Activated T-helper 2 cell treated with anti-CD3 and anti-CD28 coated beads, Interferon-gamma antibody, Interleukin-2, Interleukin-4, amounts not matched to agents 10 μg/mL and 5 μg/mL and 100 μg/mL, durations not matched to agents 14 hours and 24 hours and 36 hours (primary cell): ENCODE measurements at regions not wholly inside any gene's neighbourhood (a gene's known extent, or its start where the extent isn't known, plus 50 kb on each side); places are given as distances from the start of the nearest gene placed in this dataset.
"Not testable (repeated sequence)": the region's sequence is repeated elsewhere in the genome, so short reads cannot be mapped to it uniquely, and the experiment has no call there.

ENCODE experiments used
- DNase-seq: peaks from one replicate; pipeline ENCODE4 v3.0.0; 2021; ENCODE audit warnings: low spot score
- H3K27ac Mint-ChIP-seq: one replicate; pipeline ENCODE4 v1.8.0; 2021; ENCODE audit warnings: mixed read lengths
- H3K27me3 Mint-ChIP-seq: one replicate; pipeline ENCODE4 v1.8.0; 2021; ENCODE audit warnings: low read depth, mixed read lengths
- H3K36me3 Mint-ChIP-seq: one replicate; pipeline ENCODE4 v1.8.0; 2021; ENCODE audit warnings: low read depth, mixed read lengths
- H3K4me1 Mint-ChIP-seq: one replicate; pipeline ENCODE4 v1.8.0; 2021; ENCODE audit warnings: low read depth, mixed read lengths
- H3K4me3 Mint-ChIP-seq: one replicate; pipeline ENCODE4 v1.8.0; 2021; ENCODE audit warnings: low read depth, mild to moderate bottlenecking, moderate library complexity, mixed read lengths
- H3K9me3 Mint-ChIP-seq: one replicate; pipeline ENCODE4 v1.8.0; 2021; ENCODE audit warnings: mixed read lengths
- intact Hi-C: fragments of 100-400 bp; cut with micrococcal nuclease; formaldehyde crosslinking; loops from one replicate; pipeline ENCODE4 v1.15.1; 2023

- Mint-ChIP-seq H3K4me1 (no peaks in the 10 kb centered on the region), H3K4me3 (no peak overlapping the region), H3K36me3 (no peaks in the 10 kb centered on the region), H3K27ac (no peak overlapping the region), H3K27me3 (no peaks in the 10 kb centered on the region), H3K9me3 (no peaks in the 10 kb centered on the region)
- intact Hi-C loops, result no loop called here
- no peak for DNase-seq
Measured at GRCh38 chr5:17054911-17055310, 118.8 kb upstream of the MYO10 start.

GRCh38 chr5:17056141-17056631 lies 120.1 kb upstream of the MYO10 start:
- Mint-ChIP-seq H3K27me3 (no peaks in the 10 kb centered on the region), H3K9me3 (no peaks in the 10 kb centered on the region), H3K27ac (no peak overlapping the region), H3K36me3 (no peaks in the 10 kb centered on the region), H3K4me1 (no peaks in the 10 kb centered on the region), H3K4me3 (no peak overlapping the region)
- no peak for DNase-seq
- intact Hi-C loops, result no loop called here

GRCh38 chr5:17058438-17058837 lies 122.3 kb upstream of the MYO10 start:
- Mint-ChIP-seq H3K36me3 (no peaks in the 10 kb centered on the region), H3K9me3 (no peaks in the 10 kb centered on the region), H3K4me1 (no peaks in the 10 kb centered on the region), H3K4me3 (no peak overlapping the region), H3K27me3 (no peaks in the 10 kb centered on the region), H3K27ac (no peak overlapping the region)
- intact Hi-C loops, result no loop called here
- DNase-seq, result no peak

- no peaks in the 10 kb centered on the region for H3K27me3 Mint-ChIP-seq
- H3K9me3 Mint-ChIP-seq, result no peaks in the 10 kb centered on the region
- no peak for DNase-seq
- H3K4me1 Mint-ChIP-seq, result no peaks in the 10 kb centered on the region
- no peak overlapping the region for H3K4me3 Mint-ChIP-seq
- intact Hi-C loops, result no loop called here
- no peaks in the 10 kb centered on the region for H3K36me3 Mint-ChIP-seq
- no peak overlapping the region for H3K27ac Mint-ChIP-seq
Measured at GRCh38 chr5:17061973-17062470, 125.9 kb upstream of the MYO10 start.

- H3K27ac Mint-ChIP-seq, DNase-seq, H3K4me3 Mint-ChIP-seq, H3K27me3 Mint-ChIP-seq, intact Hi-C loops, H3K9me3 Mint-ChIP-seq, H3K4me1 Mint-ChIP-seq, H3K36me3 Mint-ChIP-seq: not testable (repeated sequence)
Measured at GRCh38 chr5:17062741-17063140, 126.7 kb upstream of the MYO10 start.

- Mint-ChIP-seq H3K27ac (no peak overlapping the region), H3K36me3 (no peaks in the 10 kb centered on the region), H3K27me3 (no peaks in the 10 kb centered on the region), H3K4me3 (no peak overlapping the region), H3K9me3 (no peaks in the 10 kb centered on the region), H3K4me1 (no peaks in the 10 kb centered on the region)
- intact Hi-C loops, result no loop called here
- no peak for DNase-seq
Measured at GRCh38 chr5:17064241-17064640, 128.2 kb upstream of the MYO10 start.

- H3K36me3 Mint-ChIP-seq, result no peaks in the 10 kb centered on the region
- no peaks in the 10 kb centered on the region for H3K27me3 Mint-ChIP-seq
- no peak overlapping the region for H3K27ac Mint-ChIP-seq
- intact Hi-C loops, result no loop called here
- no peak for DNase-seq
- H3K9me3 Mint-ChIP-seq, result no peaks in the 10 kb centered on the region
- H3K4me1 Mint-ChIP-seq, result no peaks in the 10 kb centered on the region
- no peak overlapping the region for H3K4me3 Mint-ChIP-seq
Measured at GRCh38 chr5:17065458-17065857, 129.4 kb upstream of the MYO10 start.

- intact Hi-C loops, H3K9me3 Mint-ChIP-seq, H3K27ac Mint-ChIP-seq, DNase-seq, H3K36me3 Mint-ChIP-seq, H3K27me3 Mint-ChIP-seq, H3K4me3 Mint-ChIP-seq, H3K4me1 Mint-ChIP-seq: not testable (repeated sequence)
Measured at GRCh38 chr5:17066026-17066425, 129.9 kb upstream of the MYO10 start.

- DNase-seq, result no peak
- intact Hi-C loops, result no loop called here
- Mint-ChIP-seq H3K4me1 (no peaks in the 10 kb centered on the region), H3K4me3 (no peak overlapping the region), H3K27me3 (no peaks in the 10 kb centered on the region), H3K27ac (no peak overlapping the region), H3K36me3 (no peaks in the 10 kb centered on the region), H3K9me3 (peaks cover 4% of the 10 kb centered on the region)
Measured at GRCh38 chr5:17067657-17068392, 131.7 kb upstream of the MYO10 start.

GRCh38 chr5:17069995-17070511 lies 134.0 kb upstream of the MYO10 start:
- Mint-ChIP-seq H3K9me3 (peaks cover 4% of the 10 kb centered on the region), H3K27ac (no peak overlapping the region), H3K4me3 (no peak overlapping the region), H3K4me1 (no peaks in the 10 kb centered on the region), H3K36me3 (no peaks in the 10 kb centered on the region), H3K27me3 (no peaks in the 10 kb centered on the region)
- DNase-seq, result no peak
- intact Hi-C loops, result no loop called here

- Mint-ChIP-seq H3K27ac (no peak overlapping the region), H3K9me3 (peaks cover 4% of the 10 kb centered on the region), H3K4me3 (no peak overlapping the region), H3K27me3 (no peaks in the 10 kb centered on the region), H3K4me1 (no peaks in the 10 kb centered on the region), H3K36me3 (no peaks in the 10 kb centered on the region)
- intact Hi-C loops, result no loop called here
- DNase-seq, result no peak
Measured at GRCh38 chr5:17070647-17071046, 134.6 kb upstream of the MYO10 start.

GRCh38 chr5:17075236-17075635 lies 139.1 kb upstream of the MYO10 start:
- Mint-ChIP-seq H3K27me3 (no peaks in the 10 kb centered on the region), H3K4me1 (no peaks in the 10 kb centered on the region), H3K9me3 (peaks cover 4% of the 10 kb centered on the region), H3K27ac (no peak overlapping the region), H3K36me3 (no peaks in the 10 kb centered on the region), H3K4me3 (no peak overlapping the region)
- intact Hi-C loops, result no loop called here
- DNase-seq, result no peak

GRCh38 chr5:17076272-17076671 lies 140.2 kb upstream of the MYO10 start:
- intact Hi-C loops, result no loop called here
- Mint-ChIP-seq H3K4me3 (no peak overlapping the region), H3K36me3 (no peaks in the 10 kb centered on the region), H3K27me3 (no peaks in the 10 kb centered on the region), H3K27ac (no peak overlapping the region), H3K4me1 (no peaks in the 10 kb centered on the region), H3K9me3 (no peaks in the 10 kb centered on the region)
- no peak for DNase-seq
